Right lobe of liver (tissue), 4 donors: ENCODE measurements at regions not wholly inside any gene's neighbourhood (a gene's known extent, or its start where the extent isn't known, plus 50 kb on each side); places are given as distances from the start of the nearest gene placed in this dataset.

ENCODE experiments used
- CTCF ChIP-seq, 4 donors: fragments of 200-600 bp in 3 of 4; fragments of 450-650 bp in 1 of 4; IDR thresholded peaks; one replicate each; pipeline versions ENCODE4 v1.5.1 to v1.8.0; 2016 to 2022; ENCODE audit warnings: antibody characterized with exemption in 4 of 4, mild to moderate bottlenecking in 2 of 4
- POLR2A ChIP-seq: fragments of 450-650 bp; IDR thresholded peaks from one replicate; pipeline ENCODE4 v1.6.1; 2017; ENCODE audit warnings: antibody characterized with exemption, mild to moderate bottlenecking
- donor health status: DM: no; HTN: no; CAD: no.
- donor health status: DM: no; HTN: no; CAD: no.
- donor health status: DM: no; HTN: yes; CAD: no.

DNA sequence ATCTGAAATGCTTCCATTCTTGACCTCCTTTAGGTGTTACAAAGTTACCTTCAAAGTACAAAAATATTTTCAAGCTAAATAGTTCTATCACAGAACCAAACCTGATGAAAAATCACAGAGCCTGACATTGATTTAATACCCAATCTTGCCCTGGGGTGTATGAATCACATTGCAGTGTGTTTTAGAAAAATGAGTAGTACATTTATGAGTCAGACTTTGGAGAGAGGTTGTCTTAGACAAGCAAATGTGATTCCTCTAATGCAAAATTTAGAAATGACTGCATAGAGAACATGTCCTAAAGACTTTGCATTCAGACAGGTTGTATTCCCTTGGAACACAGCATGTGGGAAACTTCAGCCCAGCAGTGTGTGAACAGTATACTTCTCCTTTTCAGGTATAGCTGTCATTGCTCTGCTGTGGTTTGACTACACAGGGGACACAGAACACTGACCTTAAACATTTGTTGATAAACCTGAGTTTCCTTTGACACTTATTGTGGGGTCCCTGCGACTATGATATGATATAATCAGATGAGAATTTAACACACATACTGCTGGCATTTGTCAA is 972.1 kb downstream of the JRKL start:
- no peak for TF ChIP-seq POLR2A
- TF ChIP-seq CTCF (IDR thresholded peaks at IDR 0.05), result no peak
